ENCODE measurements at regions not wholly inside any gene's neighbourhood (a gene's known extent, or its start where the extent isn't known, plus 50 kb on each side); places are given as distances from the start of the nearest gene placed in this dataset.

DNA sequence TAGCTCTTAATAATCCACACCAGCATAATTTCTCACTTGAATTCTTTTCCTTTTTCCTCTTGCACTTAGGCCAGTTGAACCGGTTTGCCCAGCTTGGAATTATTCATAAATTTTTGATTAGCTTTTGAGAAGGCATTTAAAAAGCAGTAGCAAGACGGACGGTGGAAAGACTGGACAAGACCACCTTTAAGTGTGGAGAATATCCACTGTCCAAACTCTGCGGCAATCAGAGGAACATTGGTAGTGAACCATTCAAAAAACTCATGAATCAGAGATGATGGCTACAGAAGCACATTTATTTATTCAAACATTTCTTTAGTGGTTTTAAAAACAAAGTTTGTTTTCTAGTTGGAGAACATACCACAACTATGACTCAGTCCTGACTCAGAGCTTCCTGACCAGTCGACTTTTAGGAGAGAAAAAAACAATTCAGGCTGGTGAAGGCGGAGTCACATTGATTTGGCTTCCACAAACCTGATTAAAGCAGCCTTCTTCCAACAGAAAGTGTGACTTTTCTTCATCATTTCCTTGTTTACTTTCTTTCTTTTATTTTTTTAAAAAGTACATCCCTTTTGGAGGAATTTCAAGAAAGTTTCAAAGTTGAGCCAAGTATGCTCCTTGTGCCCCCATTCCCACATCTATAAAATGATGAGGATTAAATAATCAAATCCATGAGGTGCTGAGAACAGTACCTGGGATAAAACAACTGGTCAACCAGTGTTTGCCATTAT, 128.8 kb downstream of the ADSS2 start:
- no peak for TF ChIP-seq CTCF (conservative IDR thresholded peaks at IDR 0.05; ENCODE audit: low read depth, low read length)
- no peak for TF ChIP-seq EZH2 (IDR thresholded peaks at IDR 0.05; ENCODE audit: low read length, unreplicated experiment)

All from PC-3 (cell line).